GM12874 (cell line): ENCODE measurements at regions not wholly inside any gene's neighbourhood (a gene's known extent, or its start where the extent isn't known, plus 50 kb on each side); places are given as distances from the start of the nearest gene placed in this dataset.

ENCODE experiments used
- CTCF ChIP-seq: IDR thresholded peaks from 2 replicates; pipeline ENCODE4 v1.5.1; 2011; ENCODE audit warnings: low read depth, mild to moderate bottlenecking, control low read depth, low read length, moderate library complexity; ENCODE audit not compliant: insufficient read depth

GRCh38 chr2:41204315-41204714 lies 752.4 kb upstream of the SLC8A1 start:
- no peak for TF ChIP-seq CTCF

- no peak for TF ChIP-seq CTCF
These were observed 754.1 kb upstream of the SLC8A1 start for GRCh38 chr2:41206004-41206403.

- no peak for TF ChIP-seq CTCF
These were observed 755.7 kb upstream of the SLC8A1 start for GRCh38 chr2:41207578-41207977.

GRCh38 chr2:41216978-41217377 lies 765.1 kb upstream of the SLC8A1 start:
- TF ChIP-seq CTCF = no peak

- no peak for TF ChIP-seq CTCF
These were observed 770.7 kb upstream of the SLC8A1 start for GRCh38 chr2:41222593-41222992.

- TF ChIP-seq CTCF = no peak
These were observed 782.2 kb upstream of the SLC8A1 start for GRCh38 chr2:41234093-41234492.

GRCh38 chr2:41241325-41242000 lies 789.6 kb upstream of the SLC8A1 start:
- TF ChIP-seq CTCF = no peak
